PC-9 (cell line): ENCODE measurements at regions not wholly inside any gene's neighbourhood (a gene's known extent, or its start where the extent isn't known, plus 50 kb on each side); places are given as distances from the start of the nearest gene placed in this dataset.
A peak's percentile ranks its signal among the peaks of the same experiment; 100 is the strongest.

ENCODE experiments used
- BruUV-seq: library from RNA; stranded (reverse); fragments of 400-500 nt; replicated peaks from 2 replicates; lab custom pipeline; 2021; lab: Mats Ljungman, UMichigan
- CTCF ChIA-PET: fragments of 300-600 bp; sonication (Branson Sonifier 250); formaldehyde crosslinking; loops from one replicate; lab custom pipeline; 2022; ENCODE audit warnings: antibody characterized with exemption; lab: Charles Lee
- POLR2A ChIA-PET: fragments of 300-600 bp; sonication (Branson Sonifier 250); formaldehyde crosslinking; loops from one replicate; lab custom pipeline; 2022; ENCODE audit warnings: antibody characterized with exemption; ENCODE audit not compliant: unreplicated experiment; lab: Charles Lee
- DNase-seq, 2 experiments: peaks; one replicate each; pipeline versions ENCODE4 v3.0.0 to v3.0.0-alpha.2; 2015 to 2022; ENCODE audit warnings: mixed read lengths in 1 of 2
- H2AFZ ChIP-seq: fragments of 200-600 bp; sonication (generic); 2 replicates; pipeline ENCODE4 v1.8.1; 2017; ENCODE audit warnings: antibody characterized with exemption
- H3F3A ChIP-seq: fragments of 200-600 bp; sonication (generic); 2 replicates; pipeline ENCODE4 v1.8.1; 2017; ENCODE audit warnings: antibody characterized with exemption, mild to moderate bottlenecking, low read depth; ENCODE audit not compliant: insufficient read depth
- H3K27ac ChIP-seq: fragments of 200-600 bp; sonication (generic); 2 replicates; pipeline ENCODE4 v1.6.1; 2016; ENCODE audit warnings: mixed run types
- H3K27me3 ChIP-seq: fragments of 200-600 bp; sonication (generic); 2 replicates; pipeline ENCODE4 v1.6.1; 2016; ENCODE audit warnings: low read depth, mixed run types; ENCODE audit not compliant: insufficient read depth
- H3K36me3 ChIP-seq: fragments of 200-600 bp; sonication (generic); 2 replicates; pipeline ENCODE4 v1.6.1; 2016; ENCODE audit warnings: low read depth, mixed run types
- H3K4me1 ChIP-seq: fragments of 200-600 bp; sonication (generic); replicated peaks from 2 replicates; pipeline ENCODE4 v1.6.1; 2016; ENCODE audit warnings: mixed run types; ENCODE audit not compliant: insufficient read depth
- H3K4me2 ChIP-seq: fragments of 200-600 bp; sonication (generic); 2 replicates; pipeline ENCODE4 v1.6.1; 2017; ENCODE audit warnings: mixed run types
- H3K4me3 ChIP-seq: fragments of 200-600 bp; sonication (generic); 2 replicates; pipeline ENCODE4 v1.6.1; 2016; ENCODE audit warnings: mixed run types
- H3K79me2 ChIP-seq: fragments of 200-600 bp; sonication (generic); 2 replicates; pipeline ENCODE4 v1.6.1; 2017; ENCODE audit warnings: low read depth, mixed run types
- H3K9me2 ChIP-seq: fragments of 200-600 bp; sonication (generic); 2 replicates; pipeline ENCODE4 v1.8.1; 2017; ENCODE audit warnings: mild to moderate bottlenecking; ENCODE audit not compliant: insufficient read depth
- H3K9me3 ChIP-seq: fragments of 200-600 bp; sonication (generic); 2 replicates; pipeline ENCODE4 v1.8.1; 2016; ENCODE audit warnings: low read depth; ENCODE audit not compliant: insufficient read depth
- H4K20me1 ChIP-seq: fragments of 200-600 bp; sonication (generic); 2 replicates; pipeline ENCODE4 v1.8.1; 2017; ENCODE audit not compliant: insufficient read depth
- EZH2 ChIP-seq: fragments of 200-600 bp; sonication (generic); IDR thresholded peaks from 2 replicates; pipeline ENCODE4 v1.8.0; 2017; ENCODE audit warnings: antibody characterized with exemption, low read depth
- intact Hi-C: fragments of 100-400 bp; cut with micrococcal nuclease; formaldehyde crosslinking; loops from one replicate; pipeline ENCODE4 v1.10.0; 2022; ENCODE audit not compliant: unreplicated experiment
- TF ChIP-seq, protein P1 (sequence below): fragments of 200-600 bp; sonication (generic); conservative IDR thresholded peaks from 2 replicates; pipeline ENCODE4 v1.6.1; 2017; ENCODE audit warnings: mixed run types, antibody characterized with exemption, mild to moderate bottlenecking, moderate library complexity

DNA sequence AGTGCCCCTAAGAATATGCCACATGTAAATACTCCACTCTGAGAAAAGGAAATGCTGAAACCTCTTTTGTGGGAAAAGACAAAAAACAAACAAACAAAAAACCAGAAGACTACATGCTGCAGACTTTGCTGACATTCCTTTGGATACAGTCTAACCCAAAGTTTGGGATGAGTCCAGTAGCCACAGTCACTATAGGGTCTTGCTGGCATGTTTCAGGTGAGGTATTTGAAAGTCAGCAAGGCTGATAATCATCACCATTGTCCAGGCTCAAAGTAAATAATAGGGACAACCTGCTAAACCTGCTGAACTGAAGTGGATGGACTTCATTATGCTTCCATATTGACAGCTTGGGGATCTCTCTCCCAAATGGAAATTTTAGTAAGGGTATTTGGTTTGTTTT lies 1087.0 kb upstream of the LRRTM3 start:
- DNase-seq = peak; percentile 32 to 60
- intact Hi-C loops = no loop called here

DNA sequence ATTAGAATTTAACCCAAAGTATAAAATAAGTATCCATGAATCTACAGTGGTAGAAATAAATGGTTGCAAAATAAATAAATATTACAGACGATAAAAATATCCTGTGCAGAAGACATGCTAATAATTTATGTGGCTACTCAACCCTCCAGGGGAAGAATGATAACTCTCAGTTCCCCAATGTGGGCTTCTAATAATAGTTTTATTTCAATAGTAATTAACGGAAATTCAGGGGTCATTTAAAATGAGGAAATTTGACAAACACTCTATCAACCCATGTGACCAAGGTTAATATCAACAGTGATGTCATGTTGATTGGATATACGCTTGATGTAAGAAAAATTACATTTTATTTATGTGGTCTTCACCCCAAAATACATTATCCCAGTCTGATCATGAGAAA lies 1082.6 kb upstream of the LRRTM3 start:
- BruUV-seq = no TSS peak
- intact Hi-C loops = no loop called here
- H3K9me3 ChIP-seq = 0 out of 2 replicates have a peak, but pooled peaks cover 1% of the 10 kb centered on the region

More for the DNA sequence above, 1087.0 kb upstream of the LRRTM3 start:
- H3K27me3 ChIP-seq = no peaks in the 10 kb centered on the region
- no peaks in the 10 kb centered on the region for H3K36me3 ChIP-seq
- no peaks in the 10 kb centered on the region for H3K9me3 ChIP-seq
- H3K4me1 ChIP-seq = no peaks in the 10 kb centered on the region
- H3K79me2 ChIP-seq = no peaks in the 10 kb centered on the region
- H2AFZ ChIP-seq = no peak overlapping the region
- TF ChIP-seq, protein P1, sequence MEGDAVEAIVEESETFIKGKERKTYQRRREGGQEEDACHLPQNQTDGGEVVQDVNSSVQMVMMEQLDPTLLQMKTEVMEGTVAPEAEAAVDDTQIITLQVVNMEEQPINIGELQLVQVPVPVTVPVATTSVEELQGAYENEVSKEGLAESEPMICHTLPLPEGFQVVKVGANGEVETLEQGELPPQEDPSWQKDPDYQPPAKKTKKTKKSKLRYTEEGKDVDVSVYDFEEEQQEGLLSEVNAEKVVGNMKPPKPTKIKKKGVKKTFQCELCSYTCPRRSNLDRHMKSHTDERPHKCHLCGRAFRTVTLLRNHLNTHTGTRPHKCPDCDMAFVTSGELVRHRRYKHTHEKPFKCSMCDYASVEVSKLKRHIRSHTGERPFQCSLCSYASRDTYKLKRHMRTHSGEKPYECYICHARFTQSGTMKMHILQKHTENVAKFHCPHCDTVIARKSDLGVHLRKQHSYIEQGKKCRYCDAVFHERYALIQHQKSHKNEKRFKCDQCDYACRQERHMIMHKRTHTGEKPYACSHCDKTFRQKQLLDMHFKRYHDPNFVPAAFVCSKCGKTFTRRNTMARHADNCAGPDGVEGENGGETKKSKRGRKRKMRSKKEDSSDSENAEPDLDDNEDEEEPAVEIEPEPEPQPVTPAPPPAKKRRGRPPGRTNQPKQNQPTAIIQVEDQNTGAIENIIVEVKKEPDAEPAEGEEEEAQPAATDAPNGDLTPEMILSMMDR = no peak
- no peak for TF ChIP-seq EZH2
- H3K27ac ChIP-seq = no peak overlapping the region
- peaks cover 7% of the 10 kb centered on the region; the same call in 1 of the 2 replicates for H3K9me2 ChIP-seq
- ChIA-PET CTCF (no interaction called here), POLR2A (no interaction called here)
- no TSS peak for BruUV-seq
- no peaks in the 10 kb centered on the region for H3F3A ChIP-seq
- no peaks in the 10 kb centered on the region for H4K20me1 ChIP-seq
- no peak overlapping the region for H3K4me3 ChIP-seq
- H3K4me2 ChIP-seq = no peak overlapping the region

DNA sequence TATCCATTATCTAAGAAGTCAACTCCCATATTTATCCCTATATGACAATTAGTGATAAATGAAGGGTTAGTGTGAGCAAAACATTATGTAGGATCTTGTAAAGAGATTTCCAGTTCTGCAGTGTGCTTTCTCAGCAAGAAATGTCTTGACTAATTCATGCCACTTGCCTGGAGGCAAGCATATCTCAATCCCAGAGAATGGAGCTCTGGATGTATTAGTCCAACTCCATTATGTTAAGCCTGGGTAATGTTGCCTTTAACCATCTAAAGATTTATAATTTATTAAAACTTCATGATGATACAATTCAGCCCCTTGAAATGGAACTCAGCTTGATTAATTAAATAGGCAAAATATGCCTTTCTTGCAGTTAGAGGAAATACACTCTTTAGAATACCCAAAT lies 1079.9 kb upstream of the LRRTM3 start:
- BruUV-seq = no TSS peak
- Histone ChIP-seq H3K36me3 (no peaks in the 10 kb centered on the region), H3K27me3 (no peaks in the 10 kb centered on the region), H3F3A (no peaks in the 10 kb centered on the region; the same call in 1 of the 2 replicates), H3K4me1 (no peaks in the 10 kb centered on the region), H2AFZ (no peak overlapping the region), H3K9me2 (no peaks in the 10 kb centered on the region; the same call in 1 of the 2 replicates), H3K4me3 (no peak overlapping the region), H3K79me2 (no peaks in the 10 kb centered on the region), H3K27ac (no peak overlapping the region), H3K9me3 (0 out of 2 replicates have a peak, but pooled peaks cover 4% of the 10 kb centered on the region), H3K4me2 (no peak overlapping the region), H4K20me1 (no peaks in the 10 kb centered on the region)
- ChIA-PET CTCF (no interaction called here), POLR2A (no interaction called here)
- intact Hi-C loops = no loop called here
- no peak for TF ChIP-seq EZH2
- TF ChIP-seq, protein P1 = no peak
- DNase-seq = no peak

More for the DNA sequence above, 1082.6 kb upstream of the LRRTM3 start:
- no peaks in the 10 kb centered on the region for H3K4me1 ChIP-seq
- TF ChIP-seq, protein P1 = no peak
- TF ChIP-seq EZH2 = no peak
- ChIA-PET POLR2A (no interaction called here), CTCF (no interaction called here)
- H3K4me3 ChIP-seq = no peak overlapping the region
- H2AFZ ChIP-seq = no peak overlapping the region
- no peaks in the 10 kb centered on the region for H3F3A ChIP-seq
- H3K9me2 ChIP-seq = no peaks in the 10 kb centered on the region
- H3K4me2 ChIP-seq = no peak overlapping the region
- H3K79me2 ChIP-seq = no peaks in the 10 kb centered on the region
- H3K27me3 ChIP-seq = no peaks in the 10 kb centered on the region
- no peak overlapping the region for H3K27ac ChIP-seq
- no peaks in the 10 kb centered on the region for H4K20me1 ChIP-seq
- DNase-seq = no peak
- H3K36me3 ChIP-seq = no peaks in the 10 kb centered on the region
